Liver (tissue), 8 donors: ENCODE measurements at regions not wholly inside any gene's neighbourhood (a gene's known extent, or its start where the extent isn't known, plus 50 kb on each side); places are given as distances from the start of the nearest gene placed in this dataset.

ENCODE experiments used
- DNase-seq: peaks from one replicate; pipeline ENCODE4 v3.0.0-alpha.2; 2017; ENCODE audit warnings: low spot score
- H3K27ac ChIP-seq, 2 donors: one replicate each; pipeline ENCODE4 v1.7.0; 2013; ENCODE audit warnings: inconsistent platforms in 2 of 2, low read length in 2 of 2, control low read depth in 1 of 2, low read depth in 1 of 2, mild to moderate bottlenecking in 1 of 2
- H3K27me3 ChIP-seq, 4 donors: one replicate each; pipeline versions ENCODE4 v1.6.1 to v1.7.0; 2013; ENCODE audit warnings: low read length in 3 of 4, inconsistent platforms in 1 of 4, mild to moderate bottlenecking in 1 of 4, moderate library complexity in 1 of 4; ENCODE audit not compliant: control insufficient read depth in 4 of 4, insufficient read depth in 4 of 4
- H3K36me3 ChIP-seq, 4 donors: one replicate each; pipeline versions ENCODE4 v1.6.1 to v1.7.0; 2013; ENCODE audit warnings: low read length in 3 of 4, mild to moderate bottlenecking in 3 of 4, low read depth in 1 of 4, moderate library complexity in 1 of 4; ENCODE audit not compliant: control insufficient read depth in 4 of 4, insufficient read depth in 3 of 4
- H3K4me1 ChIP-seq, 4 donors: one replicate each; pipeline versions ENCODE4 v1.6.1 to v1.7.0; 2013; ENCODE audit warnings: low read length in 3 of 4, mild to moderate bottlenecking in 3 of 4, moderate library complexity in 1 of 4; ENCODE audit not compliant: control insufficient read depth in 4 of 4, insufficient read depth in 4 of 4
- H3K4me3 ChIP-seq, 3 donors: one replicate each; pipeline versions ENCODE4 v1.6.1 to v1.7.0; 2013; ENCODE audit warnings: low read length in 3 of 3, control low read depth in 1 of 3, low read depth in 1 of 3, mild to moderate bottlenecking in 1 of 3
- H3K9ac ChIP-seq, 2 donors: one replicate each; pipeline ENCODE4 v1.7.0; 2013; ENCODE audit warnings: low read length in 2 of 2, mild to moderate bottlenecking in 2 of 2, moderate library complexity in 2 of 2, control low read depth in 1 of 2, low read depth in 1 of 2
- H3K9me3 ChIP-seq, 4 donors: one replicate each; pipeline versions ENCODE4 v1.6.1 to v1.7.0; 2013; ENCODE audit warnings: low read length in 3 of 4; ENCODE audit not compliant: control insufficient read depth in 4 of 4
- EGR1 ChIP-seq, 2 donors: IDR thresholded peaks; 2 replicates each; pipeline ENCODE4 v1.6.1; 2016 to 2018; ENCODE audit warnings: antibody characterized with exemption in 2 of 2, low read depth in 2 of 2
- FOXA1 ChIP-seq: IDR thresholded peaks from 2 replicates; pipeline ENCODE4 v1.6.1; 2016; ENCODE audit warnings: antibody characterized with exemption
- FOXA2 ChIP-seq: IDR thresholded peaks from 2 replicates; pipeline ENCODE4 v1.6.1; 2016; ENCODE audit warnings: antibody characterized with exemption
- GABPA ChIP-seq, 2 donors: IDR thresholded peaks in 1 of 2; conservative IDR thresholded peaks in 1 of 2; 2 replicates each; pipeline ENCODE4 v1.6.1; 2016; ENCODE audit warnings: antibody characterized with exemption in 2 of 2, mild to moderate bottlenecking in 1 of 2, moderate library complexity in 1 of 2
- HNF4A ChIP-seq, 2 donors: conservative IDR thresholded peaks; 2 replicates each; pipeline ENCODE4 v1.6.1; 2016; ENCODE audit warnings: antibody characterized with exemption in 2 of 2, mild to moderate bottlenecking in 2 of 2
- HNF4G ChIP-seq: IDR thresholded peaks from 2 replicates; pipeline ENCODE4 v1.6.1; 2016; ENCODE audit warnings: antibody characterized with exemption
- JUND ChIP-seq, 2 donors: IDR thresholded peaks; 2 replicates each; pipeline ENCODE4 v1.6.1; 2016; ENCODE audit warnings: antibody characterized with exemption in 2 of 2
- MAX ChIP-seq: IDR thresholded peaks from 2 replicates; pipeline ENCODE4 v1.6.1; 2016; ENCODE audit warnings: antibody characterized with exemption
- NR2F2 ChIP-seq: IDR thresholded peaks from 2 replicates; pipeline ENCODE4 v1.6.1; 2016; ENCODE audit warnings: antibody characterized with exemption
- RAD21 ChIP-seq, 2 donors: IDR thresholded peaks; 2 replicates each; pipeline ENCODE4 v1.6.1; 2016; ENCODE audit warnings: antibody characterized with exemption in 2 of 2, mild to moderate bottlenecking in 2 of 2
- REST ChIP-seq: IDR thresholded peaks from 2 replicates; pipeline ENCODE4 v1.6.1; 2016; ENCODE audit warnings: antibody characterized with exemption, mild to moderate bottlenecking
- RXRA ChIP-seq, 2 donors: IDR thresholded peaks; 2 replicates each; pipeline ENCODE4 v1.6.1; 2017 to 2018; ENCODE audit warnings: antibody characterized with exemption in 2 of 2, mild to moderate bottlenecking in 1 of 2
- SP1 ChIP-seq: IDR thresholded peaks from 2 replicates; pipeline ENCODE4 v1.6.1; 2018; ENCODE audit warnings: antibody characterized with exemption, mild to moderate bottlenecking
- TAF1 ChIP-seq: conservative IDR thresholded peaks from 2 replicates; pipeline ENCODE4 v1.6.1; 2016; ENCODE audit warnings: antibody characterized with exemption, mild to moderate bottlenecking
- WGBS: extraction: QIAGEN DNeasy Blood & Tissue Kit; methylation state at CpG from one replicate; pipeline ENCODE4 v1.1.7; 2013; 5-methylcytosine and 5-hydroxymethylcytosine counted together
- TF ChIP-seq, protein P1 (sequence below): IDR thresholded peaks from 2 replicates; pipeline ENCODE4 v1.6.1; 2016; ENCODE audit warnings: antibody characterized with exemption
- TF ChIP-seq, protein P2 (sequence below): fragments of 150-350 bp; IDR thresholded peaks from 2 replicates; pipeline ENCODE4 v1.5.1; 2017; ENCODE audit warnings: improper control_type of control experiment, low read depth, low read length; ENCODE audit not compliant: missing input control
- TF ChIP-seq, protein P3 (sequence below): IDR thresholded peaks from 2 replicates; pipeline ENCODE4 v1.6.1; 2016; ENCODE audit warnings: antibody characterized with exemption
- donor health status: healthy.
- donor health status: healthy.
- donor health status: healthy.
- donor health status: healthy.
- donor health status: healthy.

- no peak for DNase-seq
- WGBS = 72% methylated on average over 7 of the region's 7 CpGs
- H3K4me1 ChIP-seq = no peaks in the 10 kb centered on the region
Observed at GRCh38 chr1:181409981-181410380, 73.3 kb upstream of the CACNA1E start.

DNA sequence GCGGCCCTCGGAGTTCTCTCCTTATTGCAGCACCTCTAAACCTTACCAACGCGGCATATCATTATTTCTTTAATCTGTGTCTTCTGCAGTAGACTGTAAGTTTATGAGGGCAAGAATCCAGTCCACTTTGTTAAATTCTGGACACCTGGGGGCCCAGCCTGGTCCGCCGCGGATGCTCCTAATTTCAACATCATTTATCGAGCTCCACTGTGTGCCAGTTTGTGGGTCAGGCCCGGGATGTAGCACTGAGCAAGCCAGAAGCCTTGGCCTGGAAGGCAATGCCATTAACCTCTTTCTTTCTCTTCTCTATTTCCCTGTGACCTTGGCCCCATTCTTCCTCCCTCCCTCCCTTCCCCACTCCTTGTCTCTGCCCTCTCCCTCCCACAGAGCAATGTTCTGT lies 70.6 kb upstream of the CACNA1E start:
- Histone ChIP-seq H3K9ac (no peak overlapping the region), H3K27me3 (peaks cover 0 to 3% (median 0%) of the 10 kb centered on the region in 4 donors), H3K27ac (no peak overlapping the region), H3K36me3 (no peaks in the 10 kb centered on the region), H3K4me3 (no peak overlapping the region), H3K9me3 (no peaks in the 10 kb centered on the region), H3K4me1 (no peaks in the 10 kb centered on the region)
- no peak for DNase-seq
- TF ChIP-seq FOXA2 = no peak
- TF ChIP-seq, protein P1, sequence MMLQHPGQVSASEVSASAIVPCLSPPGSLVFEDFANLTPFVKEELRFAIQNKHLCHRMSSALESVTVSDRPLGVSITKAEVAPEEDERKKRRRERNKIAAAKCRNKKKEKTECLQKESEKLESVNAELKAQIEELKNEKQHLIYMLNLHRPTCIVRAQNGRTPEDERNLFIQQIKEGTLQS = no peak
- TF ChIP-seq, protein P2, sequence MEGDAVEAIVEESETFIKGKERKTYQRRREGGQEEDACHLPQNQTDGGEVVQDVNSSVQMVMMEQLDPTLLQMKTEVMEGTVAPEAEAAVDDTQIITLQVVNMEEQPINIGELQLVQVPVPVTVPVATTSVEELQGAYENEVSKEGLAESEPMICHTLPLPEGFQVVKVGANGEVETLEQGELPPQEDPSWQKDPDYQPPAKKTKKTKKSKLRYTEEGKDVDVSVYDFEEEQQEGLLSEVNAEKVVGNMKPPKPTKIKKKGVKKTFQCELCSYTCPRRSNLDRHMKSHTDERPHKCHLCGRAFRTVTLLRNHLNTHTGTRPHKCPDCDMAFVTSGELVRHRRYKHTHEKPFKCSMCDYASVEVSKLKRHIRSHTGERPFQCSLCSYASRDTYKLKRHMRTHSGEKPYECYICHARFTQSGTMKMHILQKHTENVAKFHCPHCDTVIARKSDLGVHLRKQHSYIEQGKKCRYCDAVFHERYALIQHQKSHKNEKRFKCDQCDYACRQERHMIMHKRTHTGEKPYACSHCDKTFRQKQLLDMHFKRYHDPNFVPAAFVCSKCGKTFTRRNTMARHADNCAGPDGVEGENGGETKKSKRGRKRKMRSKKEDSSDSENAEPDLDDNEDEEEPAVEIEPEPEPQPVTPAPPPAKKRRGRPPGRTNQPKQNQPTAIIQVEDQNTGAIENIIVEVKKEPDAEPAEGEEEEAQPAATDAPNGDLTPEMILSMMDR = no peak
- TF ChIP-seq MAX = no peak
- no peak for TF ChIP-seq EGR1 (IDR thresholded peaks at IDR 0.05; ENCODE audit: low read depth in 2 of 2)
- no peak for TF ChIP-seq SP1
- TF ChIP-seq, protein P3, sequence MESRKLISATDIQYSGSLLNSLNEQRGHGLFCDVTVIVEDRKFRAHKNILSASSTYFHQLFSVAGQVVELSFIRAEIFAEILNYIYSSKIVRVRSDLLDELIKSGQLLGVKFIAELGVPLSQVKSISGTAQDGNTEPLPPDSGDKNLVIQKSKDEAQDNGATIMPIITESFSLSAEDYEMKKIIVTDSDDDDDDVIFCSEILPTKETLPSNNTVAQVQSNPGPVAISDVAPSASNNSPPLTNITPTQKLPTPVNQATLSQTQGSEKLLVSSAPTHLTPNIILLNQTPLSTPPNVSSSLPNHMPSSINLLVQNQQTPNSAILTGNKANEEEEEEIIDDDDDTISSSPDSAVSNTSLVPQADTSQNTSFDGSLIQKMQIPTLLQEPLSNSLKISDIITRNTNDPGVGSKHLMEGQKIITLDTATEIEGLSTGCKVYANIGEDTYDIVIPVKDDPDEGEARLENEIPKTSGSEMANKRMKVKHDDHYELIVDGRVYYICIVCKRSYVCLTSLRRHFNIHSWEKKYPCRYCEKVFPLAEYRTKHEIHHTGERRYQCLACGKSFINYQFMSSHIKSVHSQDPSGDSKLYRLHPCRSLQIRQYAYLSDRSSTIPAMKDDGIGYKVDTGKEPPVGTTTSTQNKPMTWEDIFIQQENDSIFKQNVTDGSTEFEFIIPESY = no peak
- TF ChIP-seq REST = no peak
- TF ChIP-seq RXRA (IDR thresholded peaks at IDR 0.05) = no peak
- no peak for TF ChIP-seq GABPA (IDR thresholded peaks at IDR 0.05 in 1 of 2, conservative IDR thresholded peaks at IDR 0.05 in 1 of 2)
- TF ChIP-seq TAF1 = no peak
- no peak for TF ChIP-seq NR2F2
- TF ChIP-seq RAD21 (IDR thresholded peaks at IDR 0.05) = no peak
- TF ChIP-seq HNF4G = no peak
- no peak for TF ChIP-seq HNF4A (conservative IDR thresholded peaks at IDR 0.05)
- TF ChIP-seq FOXA1 = no peak
- TF ChIP-seq JUND (IDR thresholded peaks at IDR 0.05) = no peak
- 91% methylated on average over 9 of the region's 9 CpGs for WGBS

More at GRCh38 chr1:181409981-181410380, 73.3 kb upstream of the CACNA1E start:
- H3K27ac ChIP-seq = no peak overlapping the region
- TF ChIP-seq EGR1 (IDR thresholded peaks at IDR 0.05; ENCODE audit: low read depth in 2 of 2) (no peak), GABPA (IDR thresholded peaks at IDR 0.05 in 1 of 2, conservative IDR thresholded peaks at IDR 0.05 in 1 of 2) (no peak)
- no peak overlapping the region for H3K9ac ChIP-seq
- H3K4me3 ChIP-seq = no peak overlapping the region
- peaks cover 0 to 3% (median 0%) of the 10 kb centered on the region in 4 donors for H3K27me3 ChIP-seq
- H3K36me3 ChIP-seq = no peaks in the 10 kb centered on the region
- H3K9me3 ChIP-seq = no peaks in the 10 kb centered on the region
